Omental fat pad (tissue), 3 donors: ENCODE measurements at regions not wholly inside any gene's neighbourhood (a gene's known extent, or its start where the extent isn't known, plus 50 kb on each side); places are given as distances from the start of the nearest gene placed in this dataset.

Experiments used
- ATAC-seq: fragments of 150-250 bp; one replicate; pipeline ENCODE4 v1.9.1; 2016; ENCODE audit warnings: mild to moderate bottlenecking, moderate library complexity; ENCODE audit not compliant: low FRiP score
- DNase-seq: peaks from one replicate; pipeline ENCODE4 v3.0.0-alpha.2; 2019; ENCODE audit warnings: low spot score
- TF ChIP-seq, protein P1 (sequence below), 3 donors: fragments of 450-650 bp; IDR thresholded peaks; one replicate each; pipeline ENCODE4 v1.5.1; 2016 to 2017; ENCODE audit warnings: antibody characterized with exemption in 3 of 3, mild to moderate bottlenecking in 3 of 3, moderate library complexity in 2 of 3

GRCh38 chr5:152549709-152550108 is 144.6 kb upstream of the NMUR2 start:
- TF ChIP-seq, protein P1, sequence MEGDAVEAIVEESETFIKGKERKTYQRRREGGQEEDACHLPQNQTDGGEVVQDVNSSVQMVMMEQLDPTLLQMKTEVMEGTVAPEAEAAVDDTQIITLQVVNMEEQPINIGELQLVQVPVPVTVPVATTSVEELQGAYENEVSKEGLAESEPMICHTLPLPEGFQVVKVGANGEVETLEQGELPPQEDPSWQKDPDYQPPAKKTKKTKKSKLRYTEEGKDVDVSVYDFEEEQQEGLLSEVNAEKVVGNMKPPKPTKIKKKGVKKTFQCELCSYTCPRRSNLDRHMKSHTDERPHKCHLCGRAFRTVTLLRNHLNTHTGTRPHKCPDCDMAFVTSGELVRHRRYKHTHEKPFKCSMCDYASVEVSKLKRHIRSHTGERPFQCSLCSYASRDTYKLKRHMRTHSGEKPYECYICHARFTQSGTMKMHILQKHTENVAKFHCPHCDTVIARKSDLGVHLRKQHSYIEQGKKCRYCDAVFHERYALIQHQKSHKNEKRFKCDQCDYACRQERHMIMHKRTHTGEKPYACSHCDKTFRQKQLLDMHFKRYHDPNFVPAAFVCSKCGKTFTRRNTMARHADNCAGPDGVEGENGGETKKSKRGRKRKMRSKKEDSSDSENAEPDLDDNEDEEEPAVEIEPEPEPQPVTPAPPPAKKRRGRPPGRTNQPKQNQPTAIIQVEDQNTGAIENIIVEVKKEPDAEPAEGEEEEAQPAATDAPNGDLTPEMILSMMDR (IDR thresholded peaks at IDR 0.05) = no peak
- DNase-seq (no peak), ATAC-seq (no peak)

DNA sequence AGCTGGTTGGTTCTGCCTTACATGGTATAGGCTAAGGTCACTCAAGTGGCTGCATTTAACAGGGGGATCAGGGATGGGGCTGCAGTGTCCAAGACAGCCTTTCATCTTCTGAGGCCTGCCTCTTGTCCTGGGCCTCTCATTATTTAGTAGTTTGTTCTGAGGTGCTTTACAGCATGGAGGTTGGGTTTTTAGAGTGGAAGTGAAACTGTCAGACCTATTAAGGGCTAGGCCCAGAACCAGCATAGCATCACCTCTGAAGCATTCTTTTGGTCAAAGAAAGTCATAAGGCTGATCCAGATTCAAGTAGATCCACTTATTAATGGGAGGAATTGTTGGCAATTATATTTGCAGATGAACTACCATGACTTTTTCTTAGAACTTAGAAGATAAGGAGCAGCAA is 146.0 kb upstream of the NMUR2 start:
- TF ChIP-seq, protein P1 (IDR thresholded peaks at IDR 0.05) = no peak
- DNase-seq (no peak), ATAC-seq (no peak)

DNA sequence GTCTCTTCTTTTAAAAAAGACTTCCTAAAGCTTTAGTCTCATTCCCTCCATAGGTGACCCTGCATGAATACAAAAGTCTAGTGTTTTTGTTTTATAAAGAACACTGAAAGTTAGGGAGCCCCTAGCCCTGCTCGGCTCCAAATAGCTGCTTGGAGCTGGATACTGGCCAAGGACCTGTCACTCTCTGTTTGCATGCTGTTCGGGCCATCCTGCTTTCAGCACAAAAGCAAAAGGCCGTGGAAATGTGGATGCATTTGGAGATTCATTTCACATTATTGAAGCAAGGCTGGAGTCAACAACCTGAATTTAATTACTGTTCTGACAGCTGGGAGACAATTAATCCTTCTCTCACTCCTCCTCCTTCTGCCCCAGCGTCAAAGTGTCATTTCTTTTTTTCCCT is 151.7 kb upstream of the NMUR2 start:
- DNase-seq (no peak), ATAC-seq (no peak)
- TF ChIP-seq, protein P1 (IDR thresholded peaks at IDR 0.05) = no peak

- TF ChIP-seq, protein P1 (IDR thresholded peaks at IDR 0.05) = peak in 1 of 3 donors; percentile 23
- ATAC-seq = no peak
- peak; percentile 54 for DNase-seq
Measured at GRCh38 chr5:152560512-152561137, 155.5 kb upstream of the NMUR2 start.

DNA sequence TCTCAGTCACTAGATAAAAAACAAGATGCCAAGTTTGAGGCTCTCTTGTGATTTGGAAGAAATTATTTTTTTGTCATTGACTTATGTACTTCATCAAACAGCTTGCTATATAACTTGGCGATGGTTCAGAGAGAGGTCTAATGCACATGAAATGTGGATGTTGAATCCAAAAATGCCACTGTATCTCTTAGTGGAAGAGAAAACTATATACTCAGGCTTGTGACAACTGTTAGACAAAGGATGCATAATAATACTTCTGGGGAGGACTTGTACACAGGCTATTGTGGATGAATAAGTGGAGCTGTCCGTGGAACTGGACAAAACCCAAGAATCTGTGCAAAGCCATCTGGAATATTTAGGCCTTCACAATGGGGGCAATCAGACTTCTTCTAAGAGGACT is 162.9 kb upstream of the NMUR2 start:
- DNase-seq (no peak), ATAC-seq (no peak)
- TF ChIP-seq, protein P1 (IDR thresholded peaks at IDR 0.05) = no peak

GRCh38 chr5:152572812-152573211 is 167.7 kb upstream of the NMUR2 start:
- DNase-seq (no peak), ATAC-seq (no peak)
- TF ChIP-seq, protein P1 (IDR thresholded peaks at IDR 0.05) = no peak

DNA sequence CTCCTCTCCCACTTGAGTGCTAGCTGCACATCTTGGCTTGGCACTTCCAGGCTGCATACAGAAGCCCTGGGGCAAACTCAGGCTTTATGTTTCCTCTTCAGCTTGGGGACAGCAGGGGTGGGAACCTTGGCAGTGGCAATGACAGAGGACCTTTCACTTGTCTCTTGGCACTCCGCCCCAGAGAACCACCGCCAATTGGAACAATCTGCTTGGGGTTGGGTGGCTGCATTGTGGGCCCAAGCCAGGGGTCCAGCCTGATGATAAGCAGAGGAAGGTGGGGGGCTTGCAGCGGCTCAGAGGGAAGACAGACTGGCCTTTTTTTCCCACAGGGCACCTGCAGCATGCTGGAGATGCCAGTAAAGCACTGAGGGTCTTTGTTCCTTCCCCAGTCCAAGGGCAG is 179.0 kb upstream of the NMUR2 start:
- ATAC-seq (no peak), DNase-seq (no peak)
- TF ChIP-seq, protein P1 (IDR thresholded peaks at IDR 0.05) = no peak
